RCC 7860 (cell line): ENCODE measurements at regions not wholly inside any gene's neighbourhood (a gene's known extent, or its start where the extent isn't known, plus 50 kb on each side); places are given as distances from the start of the nearest gene placed in this dataset.

Experiments
- DNase-seq: peaks from one replicate; pipeline ENCODE4 v3.0.0-alpha.2; 2015; ENCODE audit warnings: low spot score
- FAIRE-seq: peaks from 2 replicates; lab custom pipeline; 2012; peaks lifted over from hg19 to GRCh38; lab: Jason Lieb, UNC

- FAIRE-seq: no peak
These were observed 121.5 kb downstream of the PSMG1 start for GRCh38 chr21:39061766-39062165.

DNA sequence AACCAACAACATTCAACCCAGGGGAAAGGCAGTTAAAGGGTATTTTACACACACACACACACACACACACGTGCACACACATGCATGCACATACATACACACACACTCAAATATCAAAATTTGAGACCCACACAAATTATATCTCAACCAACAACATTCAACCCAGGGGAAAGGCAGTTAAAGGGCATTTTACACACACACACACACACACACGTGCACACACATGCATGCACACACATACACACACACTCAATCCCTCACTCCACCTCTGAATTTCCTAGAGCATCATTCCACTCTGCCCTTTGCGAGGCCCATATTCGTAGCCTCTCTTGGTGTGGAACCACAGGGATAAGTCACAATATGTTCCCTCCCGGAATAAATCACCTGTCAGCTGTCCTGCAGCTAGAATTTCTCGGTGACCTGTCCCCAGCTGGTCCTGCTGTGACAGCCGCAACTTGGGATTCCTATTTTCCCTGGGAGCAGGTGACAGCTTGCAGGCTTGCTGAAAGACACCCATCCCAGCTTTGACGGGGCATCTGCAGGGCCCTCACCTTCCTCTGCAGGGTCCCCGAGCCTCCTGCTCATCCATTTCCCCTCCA, 122.7 kb downstream of the PSMG1 start:
- FAIRE-seq: no peak
- DNase-seq: no peak

More at GRCh38 chr21:39061766-39062165, 121.5 kb downstream of the PSMG1 start:
- DNase-seq: no peak

DNA sequence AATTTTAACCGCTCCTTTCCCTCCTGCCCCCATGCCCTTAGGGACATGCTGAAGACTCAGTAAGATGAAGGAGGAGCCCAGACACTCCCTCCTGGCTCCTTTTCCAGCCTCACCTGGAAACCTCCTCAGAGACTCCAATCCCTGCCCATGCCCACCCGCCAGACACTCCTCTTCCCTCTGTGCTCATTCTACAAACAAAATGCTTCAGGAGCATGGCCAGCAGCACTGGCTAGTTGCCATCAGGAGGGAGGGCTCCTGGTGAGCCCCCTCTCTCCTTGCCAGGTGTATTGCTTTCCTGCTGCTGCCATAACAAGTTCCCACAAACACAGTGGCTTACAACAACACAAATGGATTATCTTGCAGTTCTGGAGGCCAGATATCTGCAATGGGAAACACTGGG, 126.1 kb downstream of the PSMG1 start:
- DNase-seq (no peak), FAIRE-seq (no peak)

DNA sequence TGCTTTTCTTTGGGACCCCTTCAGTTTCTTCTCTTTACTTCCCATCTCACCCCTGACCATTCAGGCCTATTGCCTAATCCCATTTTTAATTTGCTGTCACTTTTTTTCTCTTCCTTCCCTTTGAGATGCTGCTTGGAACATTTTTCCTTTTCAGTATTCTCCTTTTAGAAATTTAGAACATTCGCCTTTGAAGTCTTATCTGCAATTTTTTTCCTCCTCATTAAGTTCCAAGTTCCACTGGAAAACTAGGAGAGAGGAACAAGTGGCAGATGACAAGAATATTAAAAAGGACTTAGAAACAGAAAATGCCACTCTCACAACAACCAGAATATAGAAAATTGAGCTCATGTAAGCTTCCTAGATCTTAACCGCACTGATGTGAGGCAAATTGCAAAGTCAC, 126.6 kb downstream of the PSMG1 start:
- DNase-seq (no peak), FAIRE-seq (no peak)

DNA sequence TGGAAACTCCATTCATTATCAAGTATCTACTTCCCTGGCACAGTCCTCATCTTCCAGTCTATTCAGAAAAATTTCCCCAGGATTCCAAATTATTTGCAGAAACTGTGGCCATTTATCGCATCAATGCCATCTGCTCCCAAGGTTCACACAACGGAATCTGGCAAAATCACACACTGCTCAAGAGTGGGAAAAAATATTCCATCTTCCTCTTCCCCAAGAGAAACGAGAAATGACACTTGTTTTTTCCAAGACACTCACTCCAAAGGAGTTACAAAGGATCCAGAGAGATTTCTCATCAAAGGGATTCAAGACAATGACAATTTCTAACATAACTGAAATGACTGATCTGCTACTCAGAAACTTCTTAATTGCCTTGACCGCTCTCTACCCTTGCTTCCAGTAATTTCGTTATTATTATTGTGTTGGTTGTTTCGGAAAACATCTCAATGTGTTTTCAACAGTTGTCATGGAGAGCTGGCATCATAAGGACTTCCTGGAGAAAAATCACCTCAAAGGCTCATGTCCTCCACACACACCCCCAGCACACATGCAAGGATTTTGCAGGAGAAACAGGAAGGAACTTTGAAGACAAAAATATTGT, 128.0 kb downstream of the PSMG1 start:
- DNase-seq: no peak
- no peak for FAIRE-seq

DNA sequence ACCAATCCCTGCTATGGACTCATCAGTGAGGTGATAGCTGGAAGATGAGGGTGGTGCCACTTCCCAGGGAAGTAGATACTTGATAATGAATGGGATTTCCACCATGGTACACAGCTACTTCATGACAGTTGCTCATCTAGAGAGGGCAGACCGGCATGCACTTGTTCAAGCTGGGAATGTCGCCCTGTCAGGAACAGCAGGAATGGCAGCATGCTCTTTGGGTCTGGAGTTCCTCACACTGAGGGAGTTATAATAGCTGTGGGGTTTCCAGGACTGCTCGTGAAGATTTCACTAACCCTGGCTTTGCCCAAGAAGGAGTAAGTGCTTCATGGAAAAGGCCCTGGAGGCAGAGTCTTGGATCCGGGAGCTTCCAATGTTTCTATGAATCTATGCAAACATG, 129.2 kb downstream of the PSMG1 start:
- FAIRE-seq (no peak), DNase-seq (no peak)

DNA sequence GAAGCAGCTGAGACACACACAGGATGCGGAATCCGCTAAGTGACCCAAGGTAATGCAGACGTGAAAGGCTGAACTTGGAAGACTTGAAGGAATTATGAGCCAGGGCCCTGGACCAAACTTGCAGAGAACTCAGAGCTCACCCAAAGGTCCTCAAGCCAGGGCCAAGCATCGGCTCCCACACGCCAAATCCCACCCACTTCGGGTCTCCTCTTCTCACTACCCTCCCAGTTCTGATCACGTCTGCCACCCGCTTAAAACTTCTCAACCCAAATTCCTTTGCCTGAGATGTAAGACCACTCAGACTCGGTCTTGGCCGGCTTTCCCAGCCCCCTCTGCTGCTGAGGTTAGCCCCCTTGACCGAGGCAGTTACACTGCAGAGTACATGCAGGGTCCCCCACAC, 130.1 kb downstream of the PSMG1 start:
- FAIRE-seq (no peak), DNase-seq (no peak)

DNA sequence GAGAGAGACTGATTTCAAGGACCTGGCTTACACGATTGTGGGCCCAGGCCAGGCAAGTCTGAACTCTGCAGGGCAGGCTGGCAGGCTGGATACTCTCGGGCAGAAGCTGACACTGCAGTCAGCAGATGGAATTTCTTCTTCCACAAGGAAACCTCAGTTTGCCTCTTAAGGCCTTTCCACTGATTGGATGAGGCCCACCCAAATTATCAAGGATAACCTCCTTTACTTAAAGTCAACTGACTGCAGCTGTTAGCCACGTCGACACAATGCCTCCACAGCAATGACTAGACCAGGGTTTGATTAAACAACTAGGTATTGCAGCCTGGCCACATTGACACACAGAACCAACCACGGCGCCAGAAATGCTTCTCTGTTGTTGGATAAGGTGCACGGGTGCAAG, 130.5 kb downstream of the PSMG1 start:
- DNase-seq (no peak), FAIRE-seq (no peak)

DNA sequence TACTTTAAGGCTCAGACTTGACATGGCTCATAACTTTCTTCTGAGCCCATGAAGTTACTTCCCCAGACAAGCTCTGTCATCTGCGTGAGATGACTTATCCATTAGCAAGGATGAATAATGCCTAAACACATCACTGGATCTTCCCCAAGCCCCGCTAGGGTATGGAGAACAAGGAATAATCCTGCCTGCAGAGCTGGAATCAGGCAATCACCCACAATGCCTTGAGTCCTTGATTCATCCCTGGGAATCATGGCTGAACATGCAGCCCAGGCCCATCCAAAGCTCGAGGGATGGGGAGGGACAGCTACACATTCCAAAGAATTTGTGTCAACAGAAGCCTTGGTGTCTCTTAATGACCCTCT, 131.7 kb downstream of the PSMG1 start:
- peak; percentile 95 for DNase-seq
- peak; percentile 95 for FAIRE-seq

DNA sequence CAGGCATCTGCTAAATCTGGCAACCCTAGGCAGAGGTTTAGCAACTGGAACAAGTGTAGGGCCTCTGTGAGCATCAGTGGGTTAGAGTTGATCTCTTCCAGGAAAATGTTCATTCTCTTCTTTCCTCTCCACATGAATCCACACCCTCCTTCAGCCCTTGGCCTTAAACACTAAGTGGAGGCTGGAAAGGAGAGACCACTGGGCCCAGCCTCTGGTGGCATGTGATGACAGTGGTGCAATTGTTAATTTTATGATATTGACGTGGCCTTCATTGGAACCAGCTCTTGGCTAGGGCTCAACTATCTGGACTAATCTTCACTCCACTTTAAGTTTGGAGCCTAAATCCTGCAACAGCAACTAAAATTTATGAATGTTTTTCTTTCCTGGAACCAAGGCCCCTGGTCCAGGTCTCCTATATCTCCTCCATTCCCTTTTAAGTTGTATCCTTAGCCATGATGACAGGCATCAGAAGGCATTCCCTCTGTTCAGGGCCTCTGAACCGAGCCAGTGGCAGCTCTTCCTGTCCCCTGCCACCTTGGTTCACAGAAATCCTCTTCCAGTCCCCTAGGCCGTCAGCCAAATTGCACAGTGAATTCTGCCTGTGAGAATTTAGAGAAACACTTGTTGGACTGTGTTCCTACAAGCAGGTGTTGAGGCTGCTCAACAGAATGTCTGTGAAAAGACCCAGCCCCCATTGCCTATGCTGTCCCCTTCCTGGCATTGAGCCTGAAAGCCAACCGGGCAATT, 132.2 kb downstream of the PSMG1 start:
- DNase-seq (no peak), FAIRE-seq (no peak)

- no peak for DNase-seq
- no peak for FAIRE-seq
These were observed 134.7 kb downstream of the PSMG1 start for GRCh38 chr21:39048574-39048973.

DNA sequence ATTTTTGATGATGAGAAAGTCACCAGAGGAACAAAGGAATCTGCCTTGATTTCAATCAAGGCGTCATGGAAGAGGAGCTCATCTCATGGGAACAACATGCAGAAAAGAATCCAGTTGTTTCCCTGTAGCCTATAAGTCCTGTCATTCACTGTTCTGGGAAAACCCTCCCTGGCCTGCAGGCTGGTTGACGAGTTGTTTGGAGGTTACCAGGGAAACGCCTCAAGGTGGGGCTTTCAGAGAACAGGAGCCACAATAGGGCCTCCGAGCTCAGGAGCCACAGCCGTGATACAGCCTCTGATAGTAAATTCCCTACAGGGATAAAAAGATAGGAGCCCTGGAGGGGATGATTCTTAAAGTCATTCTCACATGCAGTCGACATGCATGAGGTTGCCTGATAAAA, 135.2 kb downstream of the PSMG1 start:
- DNase-seq (peak; percentile 38), FAIRE-seq (no peak)

GRCh38 chr21:39047046-39047445, 136.2 kb downstream of the PSMG1 start:
- FAIRE-seq: no peak
- DNase-seq: no peak

DNA sequence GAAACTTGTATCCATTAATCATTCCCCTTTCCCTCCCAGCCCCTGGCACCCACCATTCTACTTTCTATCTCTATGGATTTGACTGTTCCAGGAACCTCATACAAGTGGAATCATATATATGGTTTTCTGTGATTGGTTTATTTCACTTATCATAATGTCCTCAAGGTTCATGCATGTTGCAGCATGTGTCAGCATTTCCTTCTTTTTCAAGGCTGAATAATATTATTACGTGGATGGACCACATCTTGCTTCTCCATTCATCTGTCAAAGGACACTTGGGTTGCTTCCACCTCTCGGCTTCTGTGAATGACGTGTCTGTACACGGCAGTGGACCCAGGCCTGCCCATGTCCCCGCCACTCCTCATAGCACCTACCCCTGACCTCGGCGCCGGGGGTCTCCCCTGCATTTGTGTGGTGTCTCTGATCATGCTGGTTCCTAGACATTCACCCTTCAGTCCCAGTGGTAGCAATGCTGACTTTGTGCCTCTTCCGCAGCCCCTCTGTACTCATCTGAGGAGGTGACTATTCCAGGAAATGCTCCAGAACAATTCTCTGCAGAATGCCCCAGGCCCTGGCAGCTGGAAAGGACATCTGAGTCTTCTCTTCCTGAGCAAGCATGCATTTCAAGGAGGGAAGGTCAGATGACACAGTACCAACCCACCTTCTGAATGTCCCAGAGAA, 136.9 kb downstream of the PSMG1 start:
- DNase-seq (no peak), FAIRE-seq (no peak)

GRCh38 chr21:39041816-39042215, 141.4 kb downstream of the PSMG1 start:
- FAIRE-seq: no peak
- DNase-seq: no peak

- FAIRE-seq (no peak), DNase-seq (no peak)
These were observed 142.6 kb downstream of the PSMG1 start for GRCh38 chr21:39040494-39041110.

- FAIRE-seq: no peak
- DNase-seq: no peak
These were observed 145.3 kb downstream of the PSMG1 start for GRCh38 chr21:39037807-39038405.

DNA sequence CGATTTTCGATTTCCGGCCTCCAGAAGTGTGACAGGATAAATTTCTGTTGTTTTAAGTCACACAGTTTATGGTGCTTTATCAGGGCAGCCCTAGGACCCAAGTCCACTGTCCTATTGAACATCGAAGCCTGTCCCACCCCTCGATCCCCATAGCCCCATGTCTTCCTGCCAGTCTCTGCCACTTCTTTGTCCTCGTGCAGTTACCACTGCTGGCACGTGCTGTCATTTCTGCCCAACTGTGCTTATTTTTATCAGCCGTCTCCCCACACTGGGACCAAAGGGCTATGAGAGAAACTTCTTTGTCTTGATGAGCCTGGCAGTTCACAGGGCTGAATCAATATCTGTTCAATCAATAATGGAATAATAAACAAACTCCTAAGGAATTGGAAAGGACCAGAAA, 146.7 kb downstream of the PSMG1 start:
- no peak for DNase-seq
- FAIRE-seq: no peak

DNA sequence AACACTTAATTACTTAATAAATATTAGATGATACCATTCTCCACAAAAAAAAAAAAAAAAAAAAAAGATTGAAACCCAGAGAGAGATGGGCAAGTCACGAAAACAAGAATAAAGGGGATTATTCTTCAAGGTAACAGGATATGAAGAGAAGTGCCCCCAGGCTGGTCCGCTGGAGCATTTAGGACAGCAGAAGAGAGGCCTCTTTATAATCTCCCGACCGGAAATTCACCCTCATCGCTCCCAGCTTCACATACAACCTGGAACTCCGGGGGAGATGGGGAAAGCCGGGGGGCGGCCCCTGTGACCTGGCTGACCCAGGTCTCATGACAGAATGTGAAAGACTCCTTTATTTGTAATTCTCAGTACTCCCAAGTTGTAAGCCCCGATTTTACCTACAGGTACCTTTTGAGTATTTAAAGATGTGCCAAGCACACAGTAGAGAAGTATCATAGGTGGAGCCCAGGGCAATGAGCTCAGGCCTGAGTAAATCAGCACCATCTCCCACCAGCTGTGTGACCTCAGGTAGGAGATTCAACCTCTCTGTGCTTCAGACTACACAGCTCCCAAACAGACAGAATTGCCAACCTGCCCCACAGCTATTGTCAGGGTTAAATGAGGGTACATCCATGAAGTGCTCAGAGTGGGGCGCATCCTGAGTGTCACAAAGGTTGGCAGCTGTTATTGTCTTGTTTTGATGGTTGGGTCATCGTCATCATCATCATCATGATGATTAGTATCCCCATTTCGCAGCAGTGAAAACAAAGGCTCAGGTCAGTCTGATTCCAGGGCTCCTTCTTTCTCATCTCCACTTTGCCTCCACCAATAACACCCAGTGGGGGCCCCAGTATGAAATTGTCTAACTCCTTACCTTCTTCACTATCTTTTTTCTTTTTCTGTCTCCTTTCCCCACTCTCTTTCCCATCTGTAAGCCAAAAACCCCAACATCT, 148.4 kb downstream of the PSMG1 start:
- no peak for DNase-seq
- no peak for FAIRE-seq
